ENCODE measurements at regions not wholly inside any gene's neighbourhood (a gene's known extent, or its start where the extent isn't known, plus 50 kb on each side); places are given as distances from the start of the nearest gene placed in this dataset.
"Not testable (repeated sequence)": the region's sequence is repeated elsewhere in the genome, so short reads cannot be mapped to it uniquely, and the experiment has no call there.

- DNase-seq, result no peak
- H3K4me1 ChIP-seq, result no peaks in the 10 kb centered on the region
- intact Hi-C loops (cut with DNase I), result no loop called here
Measured at GRCh38 chr22:11307998-11308397, 4220.0 kb upstream of the OR11H1 start.

GRCh38 chr22:11309777-11310176 is 4218.2 kb upstream of the OR11H1 start:
- 51 to 61% methylated on average over 4 of the region's 4 CpGs for WGBS, 2 donors
- intact Hi-C loops (cut with DNase I); H3K27ac ChIP-seq; H3K36me3 ChIP-seq; DNase-seq; H3K27me3 ChIP-seq; H3K4me3 ChIP-seq; H3K4me1 ChIP-seq: not testable (repeated sequence)
- peaks cover 5 to 75% (median 24%) of the 10 kb centered on the region in 3 donors for H3K9me3 ChIP-seq

More at GRCh38 chr22:11307998-11308397, 4220.0 kb upstream of the OR11H1 start:
- no peaks in the 10 kb centered on the region for H3K36me3 ChIP-seq
- H3K4me3 ChIP-seq, result no peak overlapping the region
- H3K27ac ChIP-seq, result no peak overlapping the region
- TF ChIP-seq POLR2A (IDR thresholded peaks at IDR 0.05) (no peak), CTCF (IDR thresholded peaks at IDR 0.05) (no peak)
- 86 to 87% methylated on average over 15 to 16 of the region's 16 CpGs for WGBS, 2 donors
- H3K9me3 ChIP-seq, result peaks cover 5 to 87% (median 21%) of the 10 kb centered on the region in 3 donors
- H3K27me3 ChIP-seq, result no peaks in the 10 kb centered on the region

GRCh38 chr22:11310647-11311046 is 4217.3 kb upstream of the OR11H1 start:
- intact Hi-C loops (cut with DNase I); H3K27me3 ChIP-seq; H3K36me3 ChIP-seq; H3K27ac ChIP-seq; H3K4me3 ChIP-seq; H3K4me1 ChIP-seq; DNase-seq: not testable (repeated sequence)
- H3K9me3 ChIP-seq, result peaks cover 5 to 66% (median 19%) of the 10 kb centered on the region in 3 donors
- WGBS, 2 donors, result 36 to 48% methylated on average over 3 of the region's 3 CpGs

GRCh38 chr22:11312640-11313039 is 4215.4 kb upstream of the OR11H1 start:
- H3K27me3 ChIP-seq; H3K4me3 ChIP-seq; DNase-seq; H3K4me1 ChIP-seq; intact Hi-C loops (cut with DNase I); H3K27ac ChIP-seq; H3K36me3 ChIP-seq: not testable (repeated sequence)
- peaks cover 5 to 49% (median 7%) of the 10 kb centered on the region in 3 donors for H3K9me3 ChIP-seq
- WGBS, 2 donors, result 53 to 63% methylated on average over 7 of the region's 7 CpGs

- H3K9me3 ChIP-seq, result peaks cover 3 to 43% (median 5%) of the 10 kb centered on the region in 3 donors
- intact Hi-C loops (cut with DNase I); H3K36me3 ChIP-seq; DNase-seq; H3K27me3 ChIP-seq; H3K4me1 ChIP-seq; H3K4me3 ChIP-seq; H3K27ac ChIP-seq: not testable (repeated sequence)
- 39 to 40% methylated on average over 1 to 5 of the region's 5 CpGs for WGBS, 2 donors
Measured at GRCh38 chr22:11313040-11313759, 4214.8 kb upstream of the OR11H1 start.

GRCh38 chr22:11318633-11319032 is 4209.4 kb upstream of the OR11H1 start:
- intact Hi-C loops (cut with DNase I); H3K4me3 ChIP-seq; DNase-seq; H3K4me1 ChIP-seq; H3K27me3 ChIP-seq; H3K36me3 ChIP-seq; H3K27ac ChIP-seq: not testable (repeated sequence)
- H3K9me3 ChIP-seq, result peaks cover 0 to 13% (median 4%) of the 10 kb centered on the region in 3 donors
- WGBS, 2 donors, result 68 to 73% methylated on average over 18 of the region's 18 CpGs

- H3K27ac ChIP-seq; H3K27me3 ChIP-seq; DNase-seq; H3K4me3 ChIP-seq; H3K4me1 ChIP-seq; intact Hi-C loops (cut with DNase I); H3K36me3 ChIP-seq: not testable (repeated sequence)
- 63 to 65% methylated on average over 15 of the region's 15 CpGs for WGBS, 2 donors
- H3K9me3 ChIP-seq, result peaks cover 2 to 46% (median 10%) of the 10 kb centered on the region in 3 donors
Measured at GRCh38 chr22:11324439-11325037, 4203.5 kb upstream of the OR11H1 start.

GRCh38 chr22:11325767-11326166 is 4202.2 kb upstream of the OR11H1 start:
- no peak for TF ChIP-seq CTCF (IDR thresholded peaks at IDR 0.05)
- TF ChIP-seq POLR2A (IDR thresholded peaks at IDR 0.05), result no peak
- no peaks in the 10 kb centered on the region for H3K36me3 ChIP-seq
- no peak overlapping the region for H3K4me3 ChIP-seq
- DNase-seq, result no peak
- H3K9me3 ChIP-seq, result peaks cover 2 to 50% (median 9%) of the 10 kb centered on the region in 3 donors
- intact Hi-C loops (cut with DNase I), result no loop called here
- H3K4me1 ChIP-seq, result no peaks in the 10 kb centered on the region
- H3K27ac ChIP-seq, result no peak overlapping the region
- H3K27me3 ChIP-seq, result no peaks in the 10 kb centered on the region
- WGBS, 2 donors, result 40 to 55% methylated on average over 4 of the region's 4 CpGs

GRCh38 chr22:11341387-11342068 is 4186.5 kb upstream of the OR11H1 start:
- H3K9me3 ChIP-seq, result peaks cover 0 to 49% (median 26%) of the 10 kb centered on the region in 3 donors
- H3K36me3 ChIP-seq; H3K27ac ChIP-seq; H3K4me1 ChIP-seq; H3K27me3 ChIP-seq; DNase-seq; H3K4me3 ChIP-seq; intact Hi-C loops (cut with DNase I): not testable (repeated sequence)
- WGBS, 2 donors, result 52 to 54% methylated on average over 4 to 6 of the region's 6 CpGs

- H3K27ac ChIP-seq; DNase-seq; intact Hi-C loops (cut with DNase I); H3K36me3 ChIP-seq; H3K4me3 ChIP-seq; H3K4me1 ChIP-seq; H3K27me3 ChIP-seq: not testable (repeated sequence)
- peaks cover 0 to 60% (median 29%) of the 10 kb centered on the region in 3 donors for H3K9me3 ChIP-seq
- WGBS, 2 donors, result 38 to 41% methylated on average over 1 of the region's 1 CpG
Measured at GRCh38 chr22:11351181-11351580, 4176.8 kb upstream of the OR11H1 start.

GRCh38 chr22:11352287-11352686 is 4175.7 kb upstream of the OR11H1 start:
- intact Hi-C loops (cut with DNase I); H3K4me3 ChIP-seq; DNase-seq; H3K36me3 ChIP-seq; H3K4me1 ChIP-seq; H3K27me3 ChIP-seq; H3K27ac ChIP-seq: not testable (repeated sequence)
- 45 to 51% methylated on average over 3 of the region's 3 CpGs for WGBS, 2 donors
- H3K9me3 ChIP-seq, result peaks cover 0 to 55% (median 29%) of the 10 kb centered on the region in 3 donors

Measured in esophagus squamous epithelium (tissue), 5 donors.